Keratinocyte (primary cell): ENCODE measurements at regions not wholly inside any gene's neighbourhood (a gene's known extent, or its start where the extent isn't known, plus 50 kb on each side); places are given as distances from the start of the nearest gene placed in this dataset.
"Not testable (repeated sequence)": the region's sequence is repeated elsewhere in the genome, so short reads cannot be mapped to it uniquely, and the experiment has no call there.

Source experiments
- DNase-seq: peaks from one replicate; pipeline ENCODE4 v3.0.0-alpha.2; 2011; ENCODE audit warnings: low read depth, missing footprints, low spot score
- FAIRE-seq: peaks from 2 replicates; lab custom pipeline; 2011; peaks lifted over from hg19 to GRCh38; lab: Jason Lieb, UNC
- H2AFZ ChIP-seq: 2 replicates; pipeline ENCODE4 v1.6.0; 2012; ENCODE audit warnings: low read length, control low read depth, inconsistent platforms; ENCODE audit not compliant: control insufficient read depth
- H3K27ac ChIP-seq: 2 replicates; pipeline ENCODE4 v1.5.1; 2011; ENCODE audit warnings: low read length; ENCODE audit not compliant: control insufficient read depth, insufficient read depth
- H3K27me3 ChIP-seq: 3 replicates; pipeline ENCODE4 v1.6.0; 2011; ENCODE audit warnings: low read length; ENCODE audit not compliant: control insufficient read depth, insufficient read depth; ENCODE audit errors: extremely low read depth
- H3K36me3 ChIP-seq, 2 experiments: 2 replicates in 1 of 2; 3 replicates in 1 of 2; pipeline ENCODE4 v1.5.1; 2011; ENCODE audit warnings: low read length in 2 of 2, mild to moderate bottlenecking in 1 of 2; ENCODE audit not compliant: control insufficient read depth in 2 of 2, insufficient read depth in 2 of 2; ENCODE audit errors: extremely low read depth in 1 of 2
- H3K4me1 ChIP-seq: 3 replicates; pipeline ENCODE4 v1.5.1; 2011; ENCODE audit warnings: low read length; ENCODE audit not compliant: control insufficient read depth, insufficient read depth; ENCODE audit errors: extremely low read depth
- H3K4me2 ChIP-seq: 3 replicates; pipeline ENCODE4 v1.6.0; 2011; ENCODE audit warnings: low read depth, low read length; ENCODE audit not compliant: control insufficient read depth, insufficient read depth; ENCODE audit errors: extremely low read depth
- H3K4me3 ChIP-seq, 3 experiments: fragments of 200-600 bp in 1 of 3; sonication (generic) in 1 of 3; 2 replicates in 2 of 3; 3 replicates in 1 of 3; pipeline ENCODE4 v1.5.1; 2011 to 2016; ENCODE audit warnings: low read length in 3 of 3, mild to moderate bottlenecking in 3 of 3, control low read depth in 2 of 3, inconsistent platforms in 1 of 3, low read depth in 1 of 3, mixed read lengths in 1 of 3, mixed run types in 1 of 3, moderate library complexity in 1 of 3; ENCODE audit not compliant: control insufficient read depth in 2 of 3, insufficient read depth in 2 of 3; ENCODE audit errors: extremely low read depth in 1 of 3
- H3K79me2 ChIP-seq: 2 replicates; pipeline ENCODE4 v1.6.0; 2012; ENCODE audit warnings: low read length; ENCODE audit not compliant: control insufficient read depth, insufficient read depth
- H3K9ac ChIP-seq: 3 replicates; pipeline ENCODE4 v1.6.0; 2011; ENCODE audit warnings: low read length; ENCODE audit not compliant: control insufficient read depth, insufficient read depth; ENCODE audit errors: extremely low read depth
- H3K9me1 ChIP-seq: 3 replicates; pipeline ENCODE4 v1.6.0; 2011; ENCODE audit warnings: low read length; ENCODE audit not compliant: control insufficient read depth, insufficient read depth; ENCODE audit errors: extremely low read depth
- H3K9me3 ChIP-seq: 2 replicates; pipeline ENCODE4 v1.5.1; 2012; ENCODE audit warnings: low read depth, low read length; ENCODE audit not compliant: control insufficient read depth
- H4K20me1 ChIP-seq: 3 replicates; pipeline ENCODE4 v1.6.0; 2011; ENCODE audit warnings: low read length; ENCODE audit not compliant: control insufficient read depth, insufficient read depth; ENCODE audit errors: extremely low read depth
- dilution Hi-C: fragments of 300-500 bp; cut with MboI; formaldehyde crosslinking; loops from one replicate; pipeline ENCODE4 v1.7.0; 2020; ENCODE audit warnings: low sequenced_read_pairs; ENCODE audit not compliant: extremely low pct_ligation_motif_present

- H2AFZ ChIP-seq: peak overlapping the region; percentile 37
- H3K4me1 ChIP-seq, H3K79me2 ChIP-seq, DNase-seq, H3K36me3 ChIP-seq, H3K27me3 ChIP-seq, dilution Hi-C loops, H4K20me1 ChIP-seq, H3K9me1 ChIP-seq, H3K9me3 ChIP-seq: not testable (repeated sequence)
- FAIRE-seq: peak; percentile 13
- peak overlapping the region; percentile 52 for H3K9ac ChIP-seq
- H3K4me3 ChIP-seq: peak overlapping the region; percentile 42 to 53 (median 51)
- H3K4me2 ChIP-seq: peak overlapping the region; percentile 79
- H3K27ac ChIP-seq: peak overlapping the region; percentile 52
Observed at GRCh38 chr9:39463696-39464095, 108.2 kb downstream of the SPATA31A1 start.

GRCh38 chr9:39464122-39464777, 108.8 kb downstream of the SPATA31A1 start:
- H3K9me3 ChIP-seq, H3K4me1 ChIP-seq, dilution Hi-C loops, H3K79me2 ChIP-seq, H3K36me3 ChIP-seq, H3K9me1 ChIP-seq, H4K20me1 ChIP-seq, FAIRE-seq, H3K27me3 ChIP-seq: not testable (repeated sequence)
- peak overlapping the region; percentile 79 for H3K4me2 ChIP-seq
- H2AFZ ChIP-seq: peak overlapping the region; percentile 44
- peak; percentile 42 for DNase-seq
- peak overlapping the region; percentile 52 for H3K27ac ChIP-seq
- peak overlapping the region; percentile 42 to 54 (median 53) for H3K4me3 ChIP-seq
- H3K9ac ChIP-seq: peak overlapping the region; percentile 52

GRCh38 chr9:39474499-39474898, 119.0 kb downstream of the SPATA31A1 start:
- H3K79me2 ChIP-seq, FAIRE-seq, H3K9ac ChIP-seq, H3K9me1 ChIP-seq, DNase-seq, H3K27ac ChIP-seq, dilution Hi-C loops, H3K27me3 ChIP-seq, H4K20me1 ChIP-seq, H3K4me2 ChIP-seq, H3K36me3 ChIP-seq, H3K4me1 ChIP-seq, H2AFZ ChIP-seq, H3K4me3 ChIP-seq, H3K9me3 ChIP-seq: not testable (repeated sequence)

- H2AFZ ChIP-seq, dilution Hi-C loops, H3K9me1 ChIP-seq, H4K20me1 ChIP-seq, H3K27ac ChIP-seq, DNase-seq, H3K79me2 ChIP-seq, H3K9ac ChIP-seq, H3K27me3 ChIP-seq, H3K4me2 ChIP-seq, H3K9me3 ChIP-seq, H3K36me3 ChIP-seq, H3K4me3 ChIP-seq, FAIRE-seq, H3K4me1 ChIP-seq: not testable (repeated sequence)
Observed at GRCh38 chr9:39483073-39483472, 127.6 kb downstream of the SPATA31A1 start.

GRCh38 chr9:39483880-39484279, 128.4 kb downstream of the SPATA31A1 start:
- H3K4me2 ChIP-seq, H3K36me3 ChIP-seq, H3K27me3 ChIP-seq, H3K4me1 ChIP-seq, H2AFZ ChIP-seq, H3K79me2 ChIP-seq, H3K9me3 ChIP-seq, FAIRE-seq, DNase-seq, H3K9me1 ChIP-seq, H3K27ac ChIP-seq, H3K9ac ChIP-seq, H4K20me1 ChIP-seq, H3K4me3 ChIP-seq, dilution Hi-C loops: not testable (repeated sequence)
